H9 (cell line): ENCODE measurements at regions not wholly inside any gene's neighbourhood (a gene's known extent, or its start where the extent isn't known, plus 50 kb on each side); places are given as distances from the start of the nearest gene placed in this dataset.

Source experiments
- DNase-seq: peaks from one replicate; pipeline ENCODE4 v3.0.0-alpha.2; 2017
- H2AFZ ChIP-seq: one replicate; pipeline ENCODE4 v1.6.1; 2013; ENCODE audit warnings: mild to moderate bottlenecking, low read length, control low read depth, moderate library complexity
- H2AK5ac ChIP-seq: 2 replicates; pipeline ENCODE4 v1.6.1; 2013; ENCODE audit warnings: low read length, control low read depth, mixed read lengths; ENCODE audit not compliant: insufficient read length
- H2BK120ac ChIP-seq: one replicate; pipeline ENCODE4 v1.6.1; 2013; ENCODE audit warnings: low read depth, mild to moderate bottlenecking, low read length, control low read depth, inconsistent platforms; ENCODE audit not compliant: poor library complexity, severe bottlenecking
- H2BK12ac ChIP-seq: 2 replicates; pipeline ENCODE4 v1.6.1; 2013; ENCODE audit warnings: low read length, control low read depth, mixed read lengths, low read depth; ENCODE audit not compliant: insufficient read length
- H2BK15ac ChIP-seq: 2 replicates; pipeline ENCODE4 v1.6.1; 2013; ENCODE audit warnings: low read depth, low read length, control low read depth
- H2BK20ac ChIP-seq: one replicate; pipeline ENCODE4 v1.6.1; 2013; ENCODE audit warnings: low read depth, mild to moderate bottlenecking, low read length, control low read depth, inconsistent platforms; ENCODE audit not compliant: poor library complexity, severe bottlenecking
- H2BK5ac ChIP-seq: 2 replicates; pipeline ENCODE4 v1.6.1; 2013; ENCODE audit warnings: low read length, control low read depth, mixed read lengths; ENCODE audit not compliant: insufficient read length
- H3K14ac ChIP-seq: 2 replicates; pipeline ENCODE4 v1.6.1; 2013; ENCODE audit warnings: low read length, control low read depth; ENCODE audit not compliant: insufficient read depth
- H3K18ac ChIP-seq: 2 replicates; pipeline ENCODE4 v1.6.1; 2013; ENCODE audit warnings: low read depth, mild to moderate bottlenecking, mixed read lengths, low read length, control low read depth; ENCODE audit not compliant: insufficient read length
- H3K23ac ChIP-seq: 2 replicates; pipeline ENCODE4 v1.6.1; 2013; ENCODE audit warnings: low read length, control low read depth, mixed read lengths, low read depth; ENCODE audit not compliant: insufficient read length
- H3K23me2 ChIP-seq: 2 replicates; pipeline ENCODE4 v1.6.1; 2013; ENCODE audit warnings: low read depth, mild to moderate bottlenecking, mixed read lengths, low read length, control low read depth; ENCODE audit not compliant: insufficient read length, poor library complexity, severe bottlenecking
- H3K27ac ChIP-seq: 2 replicates; pipeline ENCODE4 v1.5.1; 2013; ENCODE audit warnings: low read length, control low read depth, mixed read lengths, low read depth; ENCODE audit not compliant: insufficient read length
- H3K27me3 ChIP-seq: 2 replicates; pipeline ENCODE4 v1.6.1; 2013; ENCODE audit warnings: low read length, control low read depth, inconsistent platforms; ENCODE audit not compliant: insufficient read depth
- H3K4ac ChIP-seq: 2 replicates; pipeline ENCODE4 v1.6.1; 2013; ENCODE audit warnings: low read depth, mild to moderate bottlenecking, control low read depth, inconsistent platforms, low read length, moderate library complexity
- H3K4me1 ChIP-seq: 2 replicates; pipeline ENCODE4 v1.6.1; 2013; ENCODE audit warnings: low read length, control low read depth, inconsistent platforms; ENCODE audit not compliant: insufficient read depth
- H3K4me2 ChIP-seq: 2 replicates; pipeline ENCODE4 v1.6.1; 2013; ENCODE audit warnings: low read length, control low read depth, mixed read lengths; ENCODE audit not compliant: insufficient read length, insufficient read depth
- H3K56ac ChIP-seq: 2 replicates; pipeline ENCODE4 v1.6.1; 2013; ENCODE audit warnings: low read depth, mild to moderate bottlenecking, mixed read lengths, low read length, control low read depth; ENCODE audit not compliant: insufficient read length
- H3K79me1 ChIP-seq: 2 replicates; pipeline ENCODE4 v1.6.1; 2013; ENCODE audit warnings: low read depth, mild to moderate bottlenecking, moderate library complexity, low read length, control low read depth, inconsistent platforms; ENCODE audit not compliant: insufficient read depth, poor library complexity, severe bottlenecking
- H3K79me2 ChIP-seq: 2 replicates; pipeline ENCODE4 v1.6.1; 2013; ENCODE audit warnings: low read length, control low read depth, inconsistent platforms; ENCODE audit not compliant: insufficient read depth
- H3K9ac ChIP-seq: 2 replicates; pipeline ENCODE4 v1.6.1; 2013; ENCODE audit warnings: low read length, control low read depth, mixed read lengths; ENCODE audit not compliant: insufficient read length; ENCODE audit errors: extremely low read depth
- H3K9me3 ChIP-seq: one replicate; pipeline ENCODE4 v1.6.1; 2013; ENCODE audit warnings: low read depth, low read length, inconsistent platforms; ENCODE audit not compliant: control insufficient read depth
- H3T11ph ChIP-seq: one replicate; pipeline ENCODE4 v1.6.1; 2013; ENCODE audit warnings: mild to moderate bottlenecking, low read length, control low read depth, inconsistent platforms
- H4K20me1 ChIP-seq: one replicate; pipeline ENCODE4 v1.6.1; 2013; ENCODE audit not compliant: control insufficient read depth, insufficient read length, insufficient read depth
- H4K5ac ChIP-seq: 2 replicates; pipeline ENCODE4 v1.6.1; 2013; ENCODE audit warnings: low read depth, mild to moderate bottlenecking, mixed read lengths, low read length, control low read depth; ENCODE audit not compliant: insufficient read length
- H4K8ac ChIP-seq: replicated peaks from 2 replicates; pipeline ENCODE4 v1.6.1; 2013; ENCODE audit warnings: low read length, control low read depth, mixed read lengths, low read depth; ENCODE audit not compliant: insufficient read length
- H4K91ac ChIP-seq: 2 replicates; pipeline ENCODE4 v1.6.1; 2013; ENCODE audit warnings: low read depth, mild to moderate bottlenecking, moderate library complexity, mixed read lengths, low read length, control low read depth; ENCODE audit not compliant: insufficient read length
- H3K27ac Mint-ChIP-seq, 3 experiments: 2 replicates in 2 of 3; 3 replicates in 1 of 3; pipeline ENCODE4 v1.8.0; 2020 to 2021; ENCODE audit warnings: mixed read lengths in 3 of 3, mild to moderate bottlenecking in 1 of 3, moderate library complexity in 1 of 3
- H3K27me3 Mint-ChIP-seq: 2 replicates; pipeline ENCODE4 v1.8.0; 2021; ENCODE audit warnings: low read depth, mild to moderate bottlenecking, moderate library complexity, mixed read lengths
- H3K36me3 Mint-ChIP-seq, 3 experiments: 2 replicates in 2 of 3; 3 replicates in 1 of 3; pipeline ENCODE4 v1.8.0; 2020 to 2021; ENCODE audit warnings: low read depth in 3 of 3, mixed read lengths in 3 of 3; ENCODE audit not compliant: insufficient read depth in 1 of 3
- H3K4me1 Mint-ChIP-seq, 2 experiments: 2 replicates each; pipeline ENCODE4 v1.8.0; 2020; ENCODE audit warnings: mixed read lengths in 2 of 2
- H3K4me3 Mint-ChIP-seq, 2 experiments: 2 replicates in 1 of 2; 3 replicates in 1 of 2; pipeline ENCODE4 v1.8.0; 2020 to 2021; ENCODE audit warnings: mild to moderate bottlenecking in 2 of 2, mixed read lengths in 2 of 2, moderate library complexity in 1 of 2
- H3K9me3 Mint-ChIP-seq, 2 experiments: 2 replicates in 1 of 2; 3 replicates in 1 of 2; pipeline ENCODE4 v1.8.0; 2020; ENCODE audit warnings: mild to moderate bottlenecking in 2 of 2, mixed read lengths in 2 of 2, moderate library complexity in 1 of 2
- CTCF ChIP-seq: fragments of 200-600 bp; sonication (generic); conservative IDR thresholded peaks from 3 replicates; pipeline ENCODE4 v1.8.0; 2021; ENCODE audit warnings: antibody characterized with exemption, mild to moderate bottlenecking
- WGBS: extraction: QIAGEN DNeasy Blood & Tissue Kit; methylation state at CpG from one replicate; pipeline ENCODE4 v1.1.7; 2013; ENCODE audit warnings: missing lambda C conversion rate, low lambda C conversion rate, mixed read lengths; ENCODE audit not compliant: insufficient read length; ENCODE audit errors: extremely low coverage; 5-methylcytosine and 5-hydroxymethylcytosine counted together

DNA sequence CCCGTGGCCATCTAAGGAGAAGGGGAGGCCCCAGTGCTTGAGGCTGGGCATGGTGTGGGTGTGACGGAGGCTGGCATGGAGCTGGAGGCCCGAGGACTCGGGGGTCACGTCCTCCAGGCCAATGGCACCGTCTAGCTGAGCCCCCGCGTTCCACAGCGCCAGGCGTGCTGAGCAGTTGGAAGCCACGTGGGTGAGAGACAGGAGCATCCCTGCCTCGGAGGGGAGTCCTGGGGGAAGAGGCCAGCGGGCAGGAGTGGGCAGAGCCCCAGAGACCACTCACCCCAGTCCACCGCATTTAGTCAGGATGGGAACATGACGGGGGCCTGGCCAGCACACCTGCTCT is 78.8 kb downstream of the RMI2 start:
- Histone ChIP-seq H3K4ac (no peak overlapping the region), H3K18ac (no peak overlapping the region), H3K79me1 (no peaks in the 10 kb centered on the region), H4K8ac (no peak overlapping the region), H3K14ac (no peak overlapping the region), H3T11ph (no peak overlapping the region), H3K9ac (no peak overlapping the region), H2BK15ac (no peak overlapping the region), H3K27me3 (no peaks in the 10 kb centered on the region), H3K79me2 (no peaks in the 10 kb centered on the region), H2BK120ac (no peak overlapping the region), H3K4me2 (no peak overlapping the region), H3K23me2 (no peaks in the 10 kb centered on the region), H3K4me1 (no peaks in the 10 kb centered on the region), H2BK12ac (no peak overlapping the region), H3K9me3 (no peaks in the 10 kb centered on the region), H4K5ac (no peak overlapping the region), H3K27ac (no peak overlapping the region), H2AK5ac (no peak overlapping the region), H3K23ac (no peak overlapping the region), H2AFZ (no peak overlapping the region), H3K56ac (no peak overlapping the region), H2BK5ac (no peak overlapping the region), H2BK20ac (no peak overlapping the region), H4K91ac (no peak overlapping the region), H4K20me1 (peaks cover 2% of the 10 kb centered on the region)
- Mint-ChIP-seq H3K27ac (no peak overlapping the region), H3K36me3 (no peaks in the 10 kb centered on the region), H3K4me1 (peaks cover 16 to 17% of the 10 kb centered on the region in 2 experiments), H3K9me3 (no peaks in the 10 kb centered on the region), H3K27me3 (no peaks in the 10 kb centered on the region), H3K4me3 (no peak overlapping the region)
- no CpG with 5 or more reads among the region's 15 CpGs for WGBS
- no peak for DNase-seq
- TF ChIP-seq CTCF: no peak
